PC-9 (cell line): ENCODE measurements at regions not wholly inside any gene's neighbourhood (a gene's known extent, or its start where the extent isn't known, plus 50 kb on each side); places are given as distances from the start of the nearest gene placed in this dataset.

Experiments used
- BruUV-seq: library from RNA; stranded (reverse); fragments of 400-500 nt; replicated peaks from 2 replicates; lab custom pipeline; 2021; lab: Mats Ljungman, UMichigan
- CTCF ChIA-PET: fragments of 300-600 bp; sonication (Branson Sonifier 250); formaldehyde crosslinking; loops from one replicate; lab custom pipeline; 2022; ENCODE audit warnings: antibody characterized with exemption; lab: Charles Lee
- POLR2A ChIA-PET: fragments of 300-600 bp; sonication (Branson Sonifier 250); formaldehyde crosslinking; loops from one replicate; lab custom pipeline; 2022; ENCODE audit warnings: antibody characterized with exemption; ENCODE audit not compliant: unreplicated experiment; lab: Charles Lee
- DNase-seq, 2 experiments: peaks; one replicate each; pipeline versions ENCODE4 v3.0.0 to v3.0.0-alpha.2; 2015 to 2022; ENCODE audit warnings: mixed read lengths in 1 of 2
- H2AFZ ChIP-seq: fragments of 200-600 bp; sonication (generic); 2 replicates; pipeline ENCODE4 v1.8.1; 2017; ENCODE audit warnings: antibody characterized with exemption
- H3F3A ChIP-seq: fragments of 200-600 bp; sonication (generic); 2 replicates; pipeline ENCODE4 v1.8.1; 2017; ENCODE audit warnings: antibody characterized with exemption, mild to moderate bottlenecking, low read depth; ENCODE audit not compliant: insufficient read depth
- H3K27ac ChIP-seq: fragments of 200-600 bp; sonication (generic); 2 replicates; pipeline ENCODE4 v1.6.1; 2016; ENCODE audit warnings: mixed run types
- H3K27me3 ChIP-seq: fragments of 200-600 bp; sonication (generic); 2 replicates; pipeline ENCODE4 v1.6.1; 2016; ENCODE audit warnings: low read depth, mixed run types; ENCODE audit not compliant: insufficient read depth
- H3K36me3 ChIP-seq: fragments of 200-600 bp; sonication (generic); 2 replicates; pipeline ENCODE4 v1.6.1; 2016; ENCODE audit warnings: low read depth, mixed run types
- H3K4me1 ChIP-seq: fragments of 200-600 bp; sonication (generic); replicated peaks from 2 replicates; pipeline ENCODE4 v1.6.1; 2016; ENCODE audit warnings: mixed run types; ENCODE audit not compliant: insufficient read depth
- H3K4me2 ChIP-seq: fragments of 200-600 bp; sonication (generic); 2 replicates; pipeline ENCODE4 v1.6.1; 2017; ENCODE audit warnings: mixed run types
- H3K4me3 ChIP-seq: fragments of 200-600 bp; sonication (generic); 2 replicates; pipeline ENCODE4 v1.6.1; 2016; ENCODE audit warnings: mixed run types
- H3K79me2 ChIP-seq: fragments of 200-600 bp; sonication (generic); 2 replicates; pipeline ENCODE4 v1.6.1; 2017; ENCODE audit warnings: low read depth, mixed run types
- H3K9me2 ChIP-seq: fragments of 200-600 bp; sonication (generic); 2 replicates; pipeline ENCODE4 v1.8.1; 2017; ENCODE audit warnings: mild to moderate bottlenecking; ENCODE audit not compliant: insufficient read depth
- H3K9me3 ChIP-seq: fragments of 200-600 bp; sonication (generic); 2 replicates; pipeline ENCODE4 v1.8.1; 2016; ENCODE audit warnings: low read depth; ENCODE audit not compliant: insufficient read depth
- H4K20me1 ChIP-seq: fragments of 200-600 bp; sonication (generic); 2 replicates; pipeline ENCODE4 v1.8.1; 2017; ENCODE audit not compliant: insufficient read depth
- EZH2 ChIP-seq: fragments of 200-600 bp; sonication (generic); IDR thresholded peaks from 2 replicates; pipeline ENCODE4 v1.8.0; 2017; ENCODE audit warnings: antibody characterized with exemption, low read depth
- intact Hi-C: fragments of 100-400 bp; cut with micrococcal nuclease; formaldehyde crosslinking; loops from one replicate; pipeline ENCODE4 v1.10.0; 2022; ENCODE audit not compliant: unreplicated experiment
- TF ChIP-seq, protein P1 (sequence below): fragments of 200-600 bp; sonication (generic); conservative IDR thresholded peaks from 2 replicates; pipeline ENCODE4 v1.6.1; 2017; ENCODE audit warnings: mixed run types, antibody characterized with exemption, mild to moderate bottlenecking, moderate library complexity

- no peak overlapping the region for H2AFZ ChIP-seq
- BruUV-seq, result no TSS peak
- no peaks in the 10 kb centered on the region for H3K4me1 ChIP-seq
- no peaks in the 10 kb centered on the region for H4K20me1 ChIP-seq
- no peaks in the 10 kb centered on the region for H3F3A ChIP-seq
- H3K36me3 ChIP-seq, result no peaks in the 10 kb centered on the region
- no peak for TF ChIP-seq EZH2
- TF ChIP-seq, protein P1, sequence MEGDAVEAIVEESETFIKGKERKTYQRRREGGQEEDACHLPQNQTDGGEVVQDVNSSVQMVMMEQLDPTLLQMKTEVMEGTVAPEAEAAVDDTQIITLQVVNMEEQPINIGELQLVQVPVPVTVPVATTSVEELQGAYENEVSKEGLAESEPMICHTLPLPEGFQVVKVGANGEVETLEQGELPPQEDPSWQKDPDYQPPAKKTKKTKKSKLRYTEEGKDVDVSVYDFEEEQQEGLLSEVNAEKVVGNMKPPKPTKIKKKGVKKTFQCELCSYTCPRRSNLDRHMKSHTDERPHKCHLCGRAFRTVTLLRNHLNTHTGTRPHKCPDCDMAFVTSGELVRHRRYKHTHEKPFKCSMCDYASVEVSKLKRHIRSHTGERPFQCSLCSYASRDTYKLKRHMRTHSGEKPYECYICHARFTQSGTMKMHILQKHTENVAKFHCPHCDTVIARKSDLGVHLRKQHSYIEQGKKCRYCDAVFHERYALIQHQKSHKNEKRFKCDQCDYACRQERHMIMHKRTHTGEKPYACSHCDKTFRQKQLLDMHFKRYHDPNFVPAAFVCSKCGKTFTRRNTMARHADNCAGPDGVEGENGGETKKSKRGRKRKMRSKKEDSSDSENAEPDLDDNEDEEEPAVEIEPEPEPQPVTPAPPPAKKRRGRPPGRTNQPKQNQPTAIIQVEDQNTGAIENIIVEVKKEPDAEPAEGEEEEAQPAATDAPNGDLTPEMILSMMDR, result no peak
- no peaks in the 10 kb centered on the region for H3K79me2 ChIP-seq
- POLR2A ChIA-PET, result no interaction called here
- H3K27me3 ChIP-seq, result no peaks in the 10 kb centered on the region
- H3K9me3 ChIP-seq, result no peaks in the 10 kb centered on the region
- H3K27ac ChIP-seq, result no peak overlapping the region
- H3K4me3 ChIP-seq, result no peak overlapping the region
- no peaks in the 10 kb centered on the region for H3K9me2 ChIP-seq
- CTCF ChIA-PET, result no interaction called here
- DNase-seq, result no peak
- no peak overlapping the region for H3K4me2 ChIP-seq
- intact Hi-C loops, result no loop called here
These were observed 182.8 kb downstream of the ST6GAL2 start for GRCh38 chr2:106703161-106703560.

GRCh38 chr2:106704798-106705197 lies 181.2 kb downstream of the ST6GAL2 start:
- ChIA-PET CTCF (no interaction called here), POLR2A (no interaction called here)
- H3K4me3 ChIP-seq, result no peak overlapping the region
- no peaks in the 10 kb centered on the region for H4K20me1 ChIP-seq
- no peaks in the 10 kb centered on the region for H3F3A ChIP-seq
- intact Hi-C loops, result no loop called here
- no peaks in the 10 kb centered on the region for H3K9me2 ChIP-seq
- no peak overlapping the region for H3K4me2 ChIP-seq
- no peaks in the 10 kb centered on the region for H3K36me3 ChIP-seq
- no peaks in the 10 kb centered on the region for H3K27me3 ChIP-seq
- no TSS peak for BruUV-seq
- DNase-seq, result no peak
- H3K79me2 ChIP-seq, result no peaks in the 10 kb centered on the region
- no peak overlapping the region for H2AFZ ChIP-seq
- TF ChIP-seq, protein P1, result no peak
- no peak for TF ChIP-seq EZH2
- H3K9me3 ChIP-seq, result no peaks in the 10 kb centered on the region
- no peak overlapping the region for H3K27ac ChIP-seq
- no peaks in the 10 kb centered on the region for H3K4me1 ChIP-seq

DNA sequence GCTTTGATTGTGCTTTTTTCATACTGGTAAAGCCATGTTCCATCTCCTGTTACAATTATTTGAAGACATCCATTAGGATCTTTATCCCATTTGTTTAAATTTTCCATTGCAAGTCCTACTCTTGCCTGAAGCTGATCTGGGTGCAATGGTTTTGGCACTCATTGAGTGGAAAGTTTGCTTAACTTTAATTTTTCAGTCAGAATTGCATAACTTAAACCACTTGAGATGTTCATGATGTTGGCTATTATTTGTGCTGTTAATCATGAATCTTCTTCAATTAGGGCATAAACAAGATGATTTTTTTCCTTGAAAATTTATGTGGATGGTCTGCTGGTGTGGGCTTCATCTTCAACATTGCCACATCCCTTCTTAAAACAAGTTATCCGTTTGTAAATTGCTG lies 180.1 kb downstream of the ST6GAL2 start:
- BruUV-seq, result no TSS peak

More for the DNA sequence above, 180.1 kb downstream of the ST6GAL2 start:
- Histone ChIP-seq H3K4me1 (no peaks in the 10 kb centered on the region), H3K36me3 (no peaks in the 10 kb centered on the region), H3K4me3 (no peak overlapping the region), H3K9me3 (no peaks in the 10 kb centered on the region), H3K4me2 (no peak overlapping the region), H3K27me3 (no peaks in the 10 kb centered on the region), H3K27ac (no peak overlapping the region), H2AFZ (no peak overlapping the region), H3K79me2 (no peaks in the 10 kb centered on the region), H3F3A (no peaks in the 10 kb centered on the region), H4K20me1 (no peaks in the 10 kb centered on the region), H3K9me2 (no peaks in the 10 kb centered on the region)
- intact Hi-C loops, result no loop called here
- ChIA-PET CTCF (no interaction called here), POLR2A (no interaction called here)
- TF ChIP-seq, protein P1, result no peak
- no peak for TF ChIP-seq EZH2
- DNase-seq, result no peak
